ENCODE measurements at regions not wholly inside any gene's neighbourhood (a gene's known extent, or its start where the extent isn't known, plus 50 kb on each side); places are given as distances from the start of the nearest gene placed in this dataset.

GRCh38 chr16:54632322-54633220 is 298.1 kb upstream of the IRX5 start:
- no peak for TF ChIP-seq CTCF (IDR thresholded peaks at IDR 0.05; ENCODE audit: low read depth, low read length)
- Histone ChIP-seq H3K27me3 (ENCODE audit: insufficient read depth, low read depth, severe bottlenecking) (no peaks in the 10 kb centered on the region), H3K9me3 (ENCODE audit: severe bottlenecking) (no peaks in the 10 kb centered on the region), H3K4me3 (ENCODE audit: low read depth, low read length) (no peak overlapping the region), H3K36me3 (no peaks in the 10 kb centered on the region), H3K27ac (no peak overlapping the region)
- no peak for DNase-seq

- H3K27ac ChIP-seq: no peak overlapping the region
- H3K9me3 ChIP-seq (ENCODE audit: severe bottlenecking): no peaks in the 10 kb centered on the region
- no peak for DNase-seq
- no peak for TF ChIP-seq CTCF (IDR thresholded peaks at IDR 0.05; ENCODE audit: low read depth, low read length)
- no peaks in the 10 kb centered on the region for H3K36me3 ChIP-seq
- no peaks in the 10 kb centered on the region for H3K27me3 ChIP-seq (ENCODE audit: insufficient read depth, low read depth, severe bottlenecking)
- H3K4me3 ChIP-seq (ENCODE audit: low read depth, low read length): no peak overlapping the region
Measured at GRCh38 chr16:54631782-54632181, 298.9 kb upstream of the IRX5 start.

GRCh38 chr16:54630284-54630967 is 300.2 kb upstream of the IRX5 start:
- TF ChIP-seq CTCF (IDR thresholded peaks at IDR 0.05; ENCODE audit: low read depth, low read length): no peak
- Histone ChIP-seq H3K4me3 (ENCODE audit: low read depth, low read length) (no peak overlapping the region), H3K27ac (no peak overlapping the region), H3K36me3 (no peaks in the 10 kb centered on the region), H3K27me3 (ENCODE audit: insufficient read depth, low read depth, severe bottlenecking) (no peaks in the 10 kb centered on the region), H3K9me3 (ENCODE audit: severe bottlenecking) (no peaks in the 10 kb centered on the region)
- no peak for DNase-seq

- no peak for TF ChIP-seq CTCF (IDR thresholded peaks at IDR 0.05; ENCODE audit: low read depth, low read length)
- no peak for DNase-seq
Measured at GRCh38 chr16:54628796-54629625, 301.7 kb upstream of the IRX5 start.

GRCh38 chr16:54627616-54628015 is 303.0 kb upstream of the IRX5 start:
- no peak overlapping the region for H3K4me3 ChIP-seq (ENCODE audit: low read depth, low read length)
- no peak for DNase-seq
- H3K27me3 ChIP-seq (ENCODE audit: insufficient read depth, low read depth, severe bottlenecking): no peaks in the 10 kb centered on the region
- no peaks in the 10 kb centered on the region for H3K36me3 ChIP-seq
- no peak for TF ChIP-seq CTCF (IDR thresholded peaks at IDR 0.05; ENCODE audit: low read depth, low read length)
- H3K9me3 ChIP-seq (ENCODE audit: severe bottlenecking): no peaks in the 10 kb centered on the region
- no peak overlapping the region for H3K27ac ChIP-seq

More at GRCh38 chr16:54628796-54629625, 301.7 kb upstream of the IRX5 start:
- H3K27me3 ChIP-seq (ENCODE audit: insufficient read depth, low read depth, severe bottlenecking): no peaks in the 10 kb centered on the region
- H3K36me3 ChIP-seq: no peaks in the 10 kb centered on the region
- no peak overlapping the region for H3K4me3 ChIP-seq (ENCODE audit: low read depth, low read length)
- H3K9me3 ChIP-seq (ENCODE audit: severe bottlenecking): no peaks in the 10 kb centered on the region
- no peak overlapping the region for H3K27ac ChIP-seq
